ENCODE measurements at regions not wholly inside any gene's neighbourhood (a gene's known extent, or its start where the extent isn't known, plus 50 kb on each side); places are given as distances from the start of the nearest gene placed in this dataset.

DNA sequence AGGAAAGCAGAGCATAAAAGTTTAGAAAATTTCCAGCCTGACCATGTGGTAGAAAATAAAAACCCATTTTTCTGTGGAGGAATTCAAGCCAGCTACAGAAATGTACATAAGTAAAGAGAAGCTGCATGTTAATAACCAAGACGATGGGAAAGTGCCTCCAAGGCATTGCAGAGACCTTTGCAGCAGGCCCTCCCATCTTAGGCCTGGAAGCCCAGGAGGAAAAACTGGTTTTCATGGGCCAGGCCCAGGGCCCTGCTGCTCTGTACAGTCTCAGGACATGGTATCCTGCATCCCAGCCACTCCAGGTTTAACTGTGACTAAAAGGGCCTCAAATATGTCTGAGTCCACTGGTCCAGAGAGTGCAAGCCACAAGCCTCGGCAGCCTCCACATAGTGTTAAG lies 754.8 kb upstream of the RIOK2 start:
- no peak overlapping the region for H3K4me3 ChIP-seq (ENCODE audit: insufficient read depth, low read depth, low read length)
- H3K27me3 ChIP-seq (ENCODE audit: insufficient read depth, low read length): no peaks in the 10 kb centered on the region
- no peaks in the 10 kb centered on the region for H4K20me1 ChIP-seq (ENCODE audit: insufficient read depth, low read length)
- no peaks in the 10 kb centered on the region for H3K79me2 ChIP-seq (ENCODE audit: insufficient read depth, low read length)
- no peak overlapping the region for H3K27ac ChIP-seq (ENCODE audit: low read depth, low read length)
- no peaks in the 10 kb centered on the region for H3K9me3 ChIP-seq (ENCODE audit: insufficient read depth, low read depth, low read length)
- TF ChIP-seq EZH2 (IDR thresholded peaks at IDR 0.05; ENCODE audit: insufficient read depth, low read length): no peak
- no peak for TF ChIP-seq CTCF (IDR thresholded peaks at IDR 0.05; ENCODE audit: insufficient read depth, low read depth, low read length)
- no peaks in the 10 kb centered on the region for H3K4me1 ChIP-seq (ENCODE audit: insufficient read depth, low read length)
- no peak overlapping the region for H2AFZ ChIP-seq (ENCODE audit: low read depth, low read length)
- DNase-seq (ENCODE audit: low read depth): no peak
- no peaks in the 10 kb centered on the region for H3K27me3 Mint-ChIP-seq (ENCODE audit: low read depth, unreplicated experiment)
- H3K9ac ChIP-seq (ENCODE audit: low read length): no peak overlapping the region
- H3K36me3 Mint-ChIP-seq (ENCODE audit: low read depth, unreplicated experiment): peaks cover 1% of the 10 kb centered on the region
- no peaks in the 10 kb centered on the region for H3K36me3 ChIP-seq (ENCODE audit: insufficient read depth, low read length)
- FAIRE-seq: no peak
- no peaks in the 10 kb centered on the region for H3K4me1 Mint-ChIP-seq (ENCODE audit: low read depth, unreplicated experiment)
- no peak overlapping the region for H3K4me3 Mint-ChIP-seq (ENCODE audit: unreplicated experiment)
- H3K9me3 Mint-ChIP-seq (ENCODE audit: unreplicated experiment): no peaks in the 10 kb centered on the region
- H3K4me2 ChIP-seq (ENCODE audit: low read length): no peak overlapping the region
- H3K27ac Mint-ChIP-seq (ENCODE audit: unreplicated experiment): no peak overlapping the region

DNA sequence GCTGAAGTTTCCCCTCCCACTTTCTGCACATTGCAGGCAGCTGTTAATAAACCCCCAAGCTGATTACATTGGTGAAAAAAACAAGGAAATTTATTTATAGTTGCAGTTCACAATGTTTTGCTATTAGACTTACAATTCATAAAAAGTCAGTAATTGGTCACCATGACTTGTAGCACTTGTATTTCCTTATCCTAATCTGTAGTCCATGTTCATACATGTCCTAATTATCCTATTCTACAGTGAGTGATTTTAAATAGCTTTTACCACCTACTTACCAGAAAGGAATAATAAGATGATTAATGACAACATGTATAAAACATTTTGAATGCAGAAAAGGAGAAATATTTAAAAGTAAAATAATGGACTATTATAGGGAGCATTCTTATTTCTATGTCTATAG lies 760.0 kb upstream of the RIOK2 start:
- Histone ChIP-seq H3K27ac (ENCODE audit: low read depth, low read length) (no peak overlapping the region), H3K9ac (ENCODE audit: low read length) (no peak overlapping the region), H3K4me1 (ENCODE audit: insufficient read depth, low read length) (no peaks in the 10 kb centered on the region), H3K79me2 (ENCODE audit: insufficient read depth, low read length) (no peaks in the 10 kb centered on the region), H3K4me3 (ENCODE audit: insufficient read depth, low read depth, low read length) (no peak overlapping the region), H3K27me3 (ENCODE audit: insufficient read depth, low read length) (no peaks in the 10 kb centered on the region), H4K20me1 (ENCODE audit: insufficient read depth, low read length) (no peaks in the 10 kb centered on the region), H3K4me2 (ENCODE audit: low read length) (no peak overlapping the region), H3K36me3 (ENCODE audit: insufficient read depth, low read length) (no peaks in the 10 kb centered on the region), H3K9me3 (ENCODE audit: insufficient read depth, low read depth, low read length) (no peaks in the 10 kb centered on the region), H2AFZ (ENCODE audit: low read depth, low read length) (no peak overlapping the region)
- DNase-seq (ENCODE audit: low read depth) (no peak), FAIRE-seq (no peak)
- Mint-ChIP-seq H3K4me1 (ENCODE audit: low read depth, unreplicated experiment) (no peaks in the 10 kb centered on the region), H3K9me3 (ENCODE audit: unreplicated experiment) (no peaks in the 10 kb centered on the region), H3K27ac (ENCODE audit: unreplicated experiment) (no peak overlapping the region), H3K27me3 (ENCODE audit: low read depth, unreplicated experiment) (no peaks in the 10 kb centered on the region), H3K4me3 (ENCODE audit: unreplicated experiment) (no peak overlapping the region), H3K36me3 (ENCODE audit: low read depth, unreplicated experiment) (no peaks in the 10 kb centered on the region)
- no peak for TF ChIP-seq CTCF (IDR thresholded peaks at IDR 0.05; ENCODE audit: insufficient read depth, low read depth, low read length)
- TF ChIP-seq EZH2 (IDR thresholded peaks at IDR 0.05; ENCODE audit: insufficient read depth, low read length): no peak

DNA sequence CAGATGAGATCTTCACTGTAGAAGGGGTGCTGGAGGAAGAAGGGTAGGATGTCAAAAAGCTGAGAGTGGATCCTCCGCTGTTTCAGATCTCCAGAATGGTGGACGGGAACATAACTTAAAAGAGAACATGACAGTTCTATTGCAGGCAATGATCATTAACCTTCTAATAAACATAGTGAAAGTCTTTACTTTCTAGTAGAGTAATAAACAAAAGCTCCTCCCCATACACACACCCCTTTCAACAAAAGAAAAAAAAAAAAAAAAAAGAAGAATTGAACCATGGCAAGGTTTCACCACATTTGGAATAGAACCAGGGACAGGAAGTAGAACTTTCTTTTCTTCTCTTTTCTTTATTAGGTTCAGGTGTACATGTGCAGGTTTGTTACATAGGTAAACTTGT lies 768.1 kb upstream of the RIOK2 start:
- no peak overlapping the region for H3K4me3 Mint-ChIP-seq (ENCODE audit: unreplicated experiment)
- no peak for DNase-seq (ENCODE audit: low read depth)
- FAIRE-seq: no peak
- Histone ChIP-seq H4K20me1 (ENCODE audit: insufficient read depth, low read length) (no peaks in the 10 kb centered on the region), H3K36me3 (ENCODE audit: insufficient read depth, low read length) (no peaks in the 10 kb centered on the region), H3K4me1 (ENCODE audit: insufficient read depth, low read length) (no peaks in the 10 kb centered on the region), H3K27ac (ENCODE audit: low read depth, low read length) (no peak overlapping the region), H3K4me2 (ENCODE audit: low read length) (no peak overlapping the region), H2AFZ (ENCODE audit: low read depth, low read length) (no peak overlapping the region), H3K27me3 (ENCODE audit: insufficient read depth, low read length) (no peaks in the 10 kb centered on the region), H3K79me2 (ENCODE audit: insufficient read depth, low read length) (no peaks in the 10 kb centered on the region), H3K9ac (ENCODE audit: low read length) (no peak overlapping the region), H3K9me3 (ENCODE audit: insufficient read depth, low read depth, low read length) (no peaks in the 10 kb centered on the region), H3K4me3 (ENCODE audit: insufficient read depth, low read depth, low read length) (no peak overlapping the region)
- H3K9me3 Mint-ChIP-seq (ENCODE audit: unreplicated experiment): peaks cover 18% of the 10 kb centered on the region
- H3K27ac Mint-ChIP-seq (ENCODE audit: unreplicated experiment): no peak overlapping the region
- no peaks in the 10 kb centered on the region for H3K4me1 Mint-ChIP-seq (ENCODE audit: low read depth, unreplicated experiment)
- H3K27me3 Mint-ChIP-seq (ENCODE audit: low read depth, unreplicated experiment): no peaks in the 10 kb centered on the region
- H3K36me3 Mint-ChIP-seq (ENCODE audit: low read depth, unreplicated experiment): no peaks in the 10 kb centered on the region
- TF ChIP-seq CTCF (IDR thresholded peaks at IDR 0.05; ENCODE audit: insufficient read depth, low read depth, low read length): no peak
- TF ChIP-seq EZH2 (IDR thresholded peaks at IDR 0.05; ENCODE audit: insufficient read depth, low read length): no peak
